ENCODE measurements at regions not wholly inside any gene's neighbourhood (a gene's known extent, or its start where the extent isn't known, plus 50 kb on each side); places are given as distances from the start of the nearest gene placed in this dataset.

DNA sequence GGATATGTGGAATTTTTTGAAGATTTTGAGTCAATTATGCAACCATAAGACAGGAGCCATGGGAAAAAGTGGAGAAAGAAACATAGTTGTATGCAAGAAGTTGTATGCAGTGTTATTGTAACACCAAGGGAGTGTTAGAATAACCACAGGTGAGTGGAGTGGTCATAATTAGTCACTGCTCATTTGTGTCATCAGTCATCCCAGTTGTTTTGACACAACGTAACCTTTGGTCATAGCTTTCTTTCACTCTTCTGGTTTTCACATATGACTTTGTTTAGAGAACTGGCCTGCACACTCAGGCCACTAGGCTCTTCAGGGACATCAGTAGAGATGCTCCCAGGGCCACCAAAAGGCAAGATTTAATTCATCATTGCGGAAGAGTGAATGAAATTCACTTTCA, 158.7 kb upstream of the HMHB1 start:
- H3K36me3 Mint-ChIP-seq (ENCODE audit: insufficient read depth in 1 of 3, low read depth in 3 of 3) = no peaks in the 10 kb centered on the region
- H3K4ac ChIP-seq (ENCODE audit: low read depth, low read length) = no peak overlapping the region
- H3K9ac ChIP-seq (ENCODE audit: extremely low read depth, insufficient read length, low read length) = no peak overlapping the region
- no peaks in the 10 kb centered on the region for H3K23me2 ChIP-seq (ENCODE audit: insufficient read length, low read depth, low read length, poor library complexity, severe bottlenecking)
- H3K14ac ChIP-seq (ENCODE audit: insufficient read depth, low read length) = no peak overlapping the region
- H4K8ac ChIP-seq (replicated peaks; ENCODE audit: insufficient read length, low read depth, low read length) = no peak overlapping the region
- no peaks in the 10 kb centered on the region for H3K79me1 ChIP-seq (ENCODE audit: insufficient read depth, low read depth, low read length, poor library complexity, severe bottlenecking)
- no peak overlapping the region for H2BK20ac ChIP-seq (ENCODE audit: low read depth, low read length, poor library complexity, severe bottlenecking)
- no peak overlapping the region for H3K56ac ChIP-seq (ENCODE audit: insufficient read length, low read depth, low read length)
- H2BK120ac ChIP-seq (ENCODE audit: low read depth, low read length, poor library complexity, severe bottlenecking) = no peak overlapping the region
- no peak overlapping the region for H2BK5ac ChIP-seq (ENCODE audit: insufficient read length, low read length)
- H2AK5ac ChIP-seq (ENCODE audit: insufficient read length, low read length) = no peak overlapping the region
- H3K9me3 ChIP-seq (ENCODE audit: control insufficient read depth, low read depth, low read length) = no peaks in the 10 kb centered on the region
- no peaks in the 10 kb centered on the region for H3K4me1 Mint-ChIP-seq
- H2AFZ ChIP-seq (ENCODE audit: low read length) = no peak overlapping the region
- TF ChIP-seq, protein P1, sequence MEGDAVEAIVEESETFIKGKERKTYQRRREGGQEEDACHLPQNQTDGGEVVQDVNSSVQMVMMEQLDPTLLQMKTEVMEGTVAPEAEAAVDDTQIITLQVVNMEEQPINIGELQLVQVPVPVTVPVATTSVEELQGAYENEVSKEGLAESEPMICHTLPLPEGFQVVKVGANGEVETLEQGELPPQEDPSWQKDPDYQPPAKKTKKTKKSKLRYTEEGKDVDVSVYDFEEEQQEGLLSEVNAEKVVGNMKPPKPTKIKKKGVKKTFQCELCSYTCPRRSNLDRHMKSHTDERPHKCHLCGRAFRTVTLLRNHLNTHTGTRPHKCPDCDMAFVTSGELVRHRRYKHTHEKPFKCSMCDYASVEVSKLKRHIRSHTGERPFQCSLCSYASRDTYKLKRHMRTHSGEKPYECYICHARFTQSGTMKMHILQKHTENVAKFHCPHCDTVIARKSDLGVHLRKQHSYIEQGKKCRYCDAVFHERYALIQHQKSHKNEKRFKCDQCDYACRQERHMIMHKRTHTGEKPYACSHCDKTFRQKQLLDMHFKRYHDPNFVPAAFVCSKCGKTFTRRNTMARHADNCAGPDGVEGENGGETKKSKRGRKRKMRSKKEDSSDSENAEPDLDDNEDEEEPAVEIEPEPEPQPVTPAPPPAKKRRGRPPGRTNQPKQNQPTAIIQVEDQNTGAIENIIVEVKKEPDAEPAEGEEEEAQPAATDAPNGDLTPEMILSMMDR (conservative IDR thresholded peaks at IDR 0.05) = no peak
- H2BK12ac ChIP-seq (ENCODE audit: insufficient read length, low read depth, low read length) = no peak overlapping the region
- H3T11ph ChIP-seq (ENCODE audit: low read length) = no peak overlapping the region
- no peak overlapping the region for H3K27ac Mint-ChIP-seq
- H3K4me2 ChIP-seq (ENCODE audit: insufficient read depth, insufficient read length, low read length) = no peak overlapping the region
- no peaks in the 10 kb centered on the region for H3K79me2 ChIP-seq (ENCODE audit: insufficient read depth, low read length)
- no peak overlapping the region for H3K27ac ChIP-seq (ENCODE audit: insufficient read length, low read depth, low read length)
- H3K4me1 ChIP-seq (ENCODE audit: insufficient read depth, low read length) = no peaks in the 10 kb centered on the region
- no peak overlapping the region for H4K5ac ChIP-seq (ENCODE audit: insufficient read length, low read depth, low read length)
- WGBS (ENCODE audit: extremely low coverage, insufficient read length, low lambda C conversion rate) = no CpG with 5 or more reads among the region's 2 CpGs
- H3K23ac ChIP-seq (ENCODE audit: insufficient read length, low read depth, low read length) = no peak overlapping the region
- no peaks in the 10 kb centered on the region for H4K20me1 ChIP-seq (ENCODE audit: control insufficient read depth, insufficient read depth, insufficient read length)
- no peaks in the 10 kb centered on the region for H3K9me3 Mint-ChIP-seq
- no peak overlapping the region for H2BK15ac ChIP-seq (ENCODE audit: low read depth, low read length)
- no peak overlapping the region for H3K18ac ChIP-seq (ENCODE audit: insufficient read length, low read depth, low read length)
- no peak overlapping the region for H3K4me3 Mint-ChIP-seq
- DNase-seq = no peak
- no peaks in the 10 kb centered on the region for H3K27me3 ChIP-seq (ENCODE audit: insufficient read depth, low read length)
- no peaks in the 10 kb centered on the region for H3K27me3 Mint-ChIP-seq (ENCODE audit: low read depth)
- H4K91ac ChIP-seq (ENCODE audit: insufficient read length, low read depth, low read length) = no peak overlapping the region

All from H9 (cell line).